GM12878 (cell line): ENCODE measurements at regions not wholly inside any gene's neighbourhood (a gene's known extent, or its start where the extent isn't known, plus 50 kb on each side); places are given as distances from the start of the nearest gene placed in this dataset.

ENCODE experiments used
- ATAC-seq: fragments of 200-7000 bp; cut with Tn5 transposase; 3 replicates; pipeline ENCODE4 v1.9.1; 2020; ENCODE audit warnings: mild to moderate bottlenecking, moderate library complexity
- BruUV-seq: library from RNA; stranded (reverse); fragments of 400-500 nt; replicated peaks from 2 replicates; lab custom pipeline; 2021; lab: Mats Ljungman, UMichigan
- CTCF ChIA-PET: fragments of 300-600 bp; sonication (Branson Sonifier 250); formaldehyde crosslinking; extraction: SDS; loops from one replicate; lab custom pipeline; 2021; ENCODE audit warnings: inconsistent platforms; lab: Yijun Ruan, JAX
- POLR2A ChIA-PET: fragments of 350-600 bp; formaldehyde crosslinking; extraction: SDS; loops from one replicate; lab custom pipeline; 2021; ENCODE audit warnings: inconsistent platforms; lab: Charles Lee
- RAD21 ChIA-PET: fragments of 300-600 bp; sonication (Branson Sonifier 250); formaldehyde crosslinking; loops from one replicate; lab custom pipeline; 2023; ENCODE audit warnings: antibody characterized with exemption; ENCODE audit not compliant: unreplicated experiment; lab: Charles Lee
- SMC1A ChIA-PET: fragments of 300-600 bp; sonication (Branson Sonifier 250); formaldehyde crosslinking; loops from one replicate; lab custom pipeline; 2023; ENCODE audit not compliant: unreplicated experiment, uncharacterized antibody; lab: Charles Lee
- DNase-seq: peaks from one replicate; pipeline ENCODE4 v3.0.0-alpha.2; 2011; ENCODE audit warnings: low read depth, low spot score
- FAIRE-seq: peaks from 3 replicates; lab custom pipeline; 2011; peaks lifted over from hg19 to GRCh38; lab: Jason Lieb, UNC
- H2AFZ ChIP-seq: 2 replicates; pipeline ENCODE4 v1.6.0; 2011; ENCODE audit warnings: low read depth, low read length, control low read depth; ENCODE audit not compliant: control insufficient read depth
- H3K27ac ChIP-seq: 2 replicates; pipeline ENCODE4 v1.5.1; 2011; ENCODE audit warnings: control low read depth; ENCODE audit not compliant: control insufficient read depth, insufficient read depth
- H3K27me3 ChIP-seq, 2 experiments: replicated peaks in 1 of 2; 2 replicates each; pipeline versions ENCODE4 v1.6.0 to v1.6.1; 2011; ENCODE audit warnings: low read length in 1 of 2; ENCODE audit not compliant: control insufficient read depth in 2 of 2, insufficient read depth in 2 of 2
- H3K36me3 ChIP-seq, 2 experiments: 2 replicates each; pipeline ENCODE4 v1.5.1; 2011; ENCODE audit warnings: low read length in 1 of 2; ENCODE audit not compliant: control insufficient read depth in 2 of 2, insufficient read depth in 2 of 2
- H3K4me1 ChIP-seq: 2 replicates; pipeline ENCODE4 v1.6.1; 2011; ENCODE audit warnings: mild to moderate bottlenecking, low read length, moderate library complexity, mixed read lengths; ENCODE audit not compliant: control insufficient read depth, insufficient read depth
- H3K4me2 ChIP-seq: 2 replicates; pipeline ENCODE4 v1.6.0; 2011; ENCODE audit warnings: control low read depth; ENCODE audit not compliant: control insufficient read depth, insufficient read depth
- H3K4me3 ChIP-seq: fragments of 200-600 bp; sonication (generic); 2 replicates; pipeline ENCODE4 v1.5.1; 2016
- H3K79me2 ChIP-seq: 2 replicates; pipeline ENCODE4 v1.6.0; 2011; ENCODE audit warnings: low read length; ENCODE audit not compliant: control insufficient read depth, insufficient read depth
- H3K9ac ChIP-seq: 2 replicates; pipeline ENCODE4 v1.8.0; 2011; ENCODE audit warnings: low read length, control low read depth, mixed read lengths; ENCODE audit not compliant: control insufficient read depth, insufficient read depth
- H3K9me3 ChIP-seq: replicated peaks from 3 replicates; pipeline ENCODE4 v1.5.1; 2011; ENCODE audit warnings: mild to moderate bottlenecking, low read length; ENCODE audit not compliant: control insufficient read depth, insufficient read depth
- H4K20me1 ChIP-seq: 2 replicates; pipeline ENCODE4 v1.6.0; 2011; ENCODE audit not compliant: control insufficient read depth, insufficient read depth
- CREB1 ChIP-seq: IDR thresholded peaks from 2 replicates; pipeline ENCODE4 v1.6.1; 2012; ENCODE audit warnings: low read depth, mild to moderate bottlenecking, inconsistent platforms
- EED ChIP-seq: sonication (generic); IDR thresholded peaks from 2 replicates; pipeline ENCODE4 v1.6.1; 2016; ENCODE audit warnings: antibody characterized with exemption, low read depth
- EGR1 ChIP-seq, 2 experiments: IDR thresholded peaks; 1 replicate in 1 of 2; 2 replicates in 1 of 2; pipeline ENCODE4 v1.6.1; 2011 to 2012; ENCODE audit warnings: low read depth in 2 of 2, low read length in 2 of 2, borderline replicate concordance in 1 of 2, mild to moderate bottlenecking in 1 of 2, moderate library complexity in 1 of 2
- GABPA ChIP-seq: IDR thresholded peaks from 2 replicates; pipeline ENCODE4 v1.6.1; 2014; ENCODE audit warnings: antibody characterized with exemption, low read depth, mild to moderate bottlenecking, inconsistent platforms
- HCFC1 ChIP-seq: fragments of 150-350 bp; IDR thresholded peaks from 2 replicates; pipeline ENCODE4 v1.6.1; 2014; ENCODE audit warnings: low read length
- HDAC2 ChIP-seq: fragments of 200-600 bp; sonication (generic); IDR thresholded peaks from 2 replicates; pipeline ENCODE4 v1.6.1; 2017
- JUND ChIP-seq: IDR thresholded peaks from 2 replicates; pipeline ENCODE4 v1.6.1; 2012; ENCODE audit warnings: low read depth, mild to moderate bottlenecking, low read length, improper control_type of control experiment, moderate library complexity
- KLF5 ChIP-seq: fragments of 450-650 bp; IDR thresholded peaks from 2 replicates; pipeline ENCODE4 v1.6.1; 2014; ENCODE audit warnings: mild to moderate bottlenecking; ENCODE audit not compliant: partially characterized antibody
- NRF1 ChIP-seq: conservative IDR thresholded peaks from 2 replicates; pipeline ENCODE4 v1.6.1; 2011; ENCODE audit warnings: mild to moderate bottlenecking, low read depth, low read length, improper control_type of control experiment
- PAX8 ChIP-seq: fragments of 450-650 bp; IDR thresholded peaks from 2 replicates; pipeline ENCODE4 v1.6.1; 2017; ENCODE audit warnings: mild to moderate bottlenecking, moderate library complexity
- POLR2A ChIP-seq: IDR thresholded peaks from 2 replicates; pipeline ENCODE4 v1.6.1; 2011; ENCODE audit warnings: low read depth, mild to moderate bottlenecking, low read length
- STAT3 ChIP-seq: IDR thresholded peaks from 2 replicates; pipeline ENCODE4 v1.6.1; 2011; ENCODE audit warnings: low read depth, low read length, improper control_type of control experiment
- WGBS: methylation state at CpG from one replicate; pipeline ENCODE4 v1.1.6; 2016; ENCODE audit warnings: low lambda C conversion rate; ENCODE audit not compliant: insufficient replicate concordance, insufficient coverage; ENCODE audit errors: missing lambda C conversion rate; 5-methylcytosine and 5-hydroxymethylcytosine counted together
- in situ Hi-C: fragments of 300-500 bp; cut with MboI; formaldehyde crosslinking; loops from 9 replicates; pipeline ENCODE4 v1.14.3; 2018; ENCODE audit warnings: mixed read lengths
- intact Hi-C: fragments of 100-400 bp; cut with micrococcal nuclease; formaldehyde crosslinking; loops from one replicate; pipeline ENCODE4 v1.14.2; 2022; ENCODE audit not compliant: unreplicated experiment
- TF ChIP-seq, protein P1 (sequence below): fragments of 450-650 bp; IDR thresholded peaks from 2 replicates; pipeline ENCODE4 v1.6.1; 2017; ENCODE audit warnings: mild to moderate bottlenecking, moderate library complexity

- Histone ChIP-seq H3K27ac (no peak overlapping the region), H3K9me3 (no peaks in the 10 kb centered on the region), H3K79me2 (no peaks in the 10 kb centered on the region), H3K36me3 (no peaks in the 10 kb centered on the region), H3K9ac (no peak overlapping the region), H2AFZ (no peak overlapping the region), H3K4me1 (no peaks in the 10 kb centered on the region), H3K4me3 (no peak overlapping the region), H3K4me2 (no peak overlapping the region), H3K27me3 (no peaks in the 10 kb centered on the region), H4K20me1 (no peaks in the 10 kb centered on the region)
- DNase-seq: no peak
- WGBS: 13% methylated on average over 7 of the region's 7 CpGs
- in situ Hi-C loops: no loop called here
- no peak for TF ChIP-seq JUND
- no peak for ATAC-seq
- POLR2A ChIA-PET: no interaction called here
- FAIRE-seq: no peak
- RAD21 ChIA-PET: no interaction called here
- CTCF ChIA-PET: no interaction called here
- intact Hi-C loops: no loop called here
- SMC1A ChIA-PET: no interaction called here
- no TSS peak for BruUV-seq
Observed at GRCh38 chr5:4309026-4309425, 713.4 kb downstream of the IRX1 start.

DNA sequence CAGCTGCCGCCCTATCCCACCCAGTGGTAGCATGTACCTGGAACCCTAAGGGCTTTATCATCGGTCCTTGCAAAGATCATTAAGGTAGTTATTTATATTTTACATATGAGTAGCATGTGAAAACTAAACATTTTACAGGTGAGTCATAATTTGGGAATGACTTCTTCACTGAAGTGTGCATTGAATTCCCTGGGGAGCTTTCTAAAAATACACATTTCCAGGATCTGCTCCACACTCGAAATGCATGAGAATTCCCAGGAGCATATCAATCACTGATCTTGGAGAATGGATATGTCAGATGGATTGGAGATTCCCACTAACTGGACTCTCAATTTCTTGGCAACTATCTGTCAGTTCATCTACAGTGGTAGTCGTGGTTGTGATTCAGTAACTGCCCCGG lies 717.5 kb downstream of the IRX1 start:
- no peak overlapping the region for H3K4me2 ChIP-seq
- H3K36me3 ChIP-seq: no peaks in the 10 kb centered on the region
- no peak overlapping the region for H3K9ac ChIP-seq
- intact Hi-C loops: no loop called here
- RAD21 ChIA-PET: no interaction called here
- SMC1A ChIA-PET: no interaction called here
- ATAC-seq: no peak
- no peaks in the 10 kb centered on the region for H3K9me3 ChIP-seq
- POLR2A ChIA-PET: no interaction called here
- CTCF ChIA-PET: no interaction called here
- H4K20me1 ChIP-seq: no peaks in the 10 kb centered on the region
- 27% methylated on average over 4 of the region's 5 CpGs for WGBS
- no peaks in the 10 kb centered on the region for H3K79me2 ChIP-seq
- no peak overlapping the region for H3K4me3 ChIP-seq
- BruUV-seq: no TSS peak
- DNase-seq: no peak
- H3K27ac ChIP-seq: no peak overlapping the region
- no peaks in the 10 kb centered on the region for H3K27me3 ChIP-seq
- no peaks in the 10 kb centered on the region for H3K4me1 ChIP-seq
- in situ Hi-C loops: no loop called here
- no peak overlapping the region for H2AFZ ChIP-seq
- no peak for FAIRE-seq
- TF ChIP-seq GABPA (no peak), CREB1 (no peak), JUND (no peak), STAT3 (no peak), HCFC1 (no peak), HDAC2 (no peak), PAX8 (no peak), POLR2A (no peak), NRF1 (no peak), EGR1 (IDR thresholded peaks at IDR 0.05; ENCODE audit: borderline replicate concordance in 1 of 2, low read depth in 2 of 2, low read length in 2 of 2) (no peak), EED (no peak), KLF5 (no peak)
- TF ChIP-seq, protein P1, sequence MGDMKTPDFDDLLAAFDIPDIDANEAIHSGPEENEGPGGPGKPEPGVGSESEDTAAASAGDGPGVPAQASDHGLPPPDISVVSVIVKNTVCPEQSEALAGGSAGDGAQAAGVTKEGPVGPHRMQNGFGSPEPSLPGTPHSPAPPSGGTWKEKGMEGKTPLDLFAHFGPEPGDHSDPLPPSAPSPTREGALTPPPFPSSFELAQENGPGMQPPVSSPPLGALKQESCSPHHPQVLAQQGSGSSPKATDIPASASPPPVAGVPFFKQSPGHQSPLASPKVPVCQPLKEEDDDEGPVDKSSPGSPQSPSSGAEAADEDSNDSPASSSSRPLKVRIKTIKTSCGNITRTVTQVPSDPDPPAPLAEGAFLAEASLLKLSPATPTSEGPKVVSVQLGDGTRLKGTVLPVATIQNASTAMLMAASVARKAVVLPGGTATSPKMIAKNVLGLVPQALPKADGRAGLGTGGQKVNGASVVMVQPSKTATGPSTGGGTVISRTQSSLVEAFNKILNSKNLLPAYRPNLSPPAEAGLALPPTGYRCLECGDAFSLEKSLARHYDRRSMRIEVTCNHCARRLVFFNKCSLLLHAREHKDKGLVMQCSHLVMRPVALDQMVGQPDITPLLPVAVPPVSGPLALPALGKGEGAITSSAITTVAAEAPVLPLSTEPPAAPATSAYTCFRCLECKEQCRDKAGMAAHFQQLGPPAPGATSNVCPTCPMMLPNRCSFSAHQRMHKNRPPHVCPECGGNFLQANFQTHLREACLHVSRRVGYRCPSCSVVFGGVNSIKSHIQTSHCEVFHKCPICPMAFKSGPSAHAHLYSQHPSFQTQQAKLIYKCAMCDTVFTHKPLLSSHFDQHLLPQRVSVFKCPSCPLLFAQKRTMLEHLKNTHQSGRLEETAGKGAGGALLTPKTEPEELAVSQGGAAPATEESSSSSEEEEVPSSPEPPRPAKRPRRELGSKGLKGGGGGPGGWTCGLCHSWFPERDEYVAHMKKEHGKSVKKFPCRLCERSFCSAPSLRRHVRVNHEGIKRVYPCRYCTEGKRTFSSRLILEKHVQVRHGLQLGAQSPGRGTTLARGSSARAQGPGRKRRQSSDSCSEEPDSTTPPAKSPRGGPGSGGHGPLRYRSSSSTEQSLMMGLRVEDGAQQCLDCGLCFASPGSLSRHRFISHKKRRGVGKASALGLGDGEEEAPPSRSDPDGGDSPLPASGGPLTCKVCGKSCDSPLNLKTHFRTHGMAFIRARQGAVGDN: no peak
